Right renal cortex interstitium (tissue), 3 donors: ENCODE measurements at regions not wholly inside any gene's neighbourhood (a gene's known extent, or its start where the extent isn't known, plus 50 kb on each side); places are given as distances from the start of the nearest gene placed in this dataset.

Source experiments
- DNase-seq, 3 donors: peaks; one replicate each; pipeline ENCODE4 v3.0.0-alpha.2; 2013; ENCODE audit warnings: low read depth in 3 of 3, low spot score in 2 of 3

DNA sequence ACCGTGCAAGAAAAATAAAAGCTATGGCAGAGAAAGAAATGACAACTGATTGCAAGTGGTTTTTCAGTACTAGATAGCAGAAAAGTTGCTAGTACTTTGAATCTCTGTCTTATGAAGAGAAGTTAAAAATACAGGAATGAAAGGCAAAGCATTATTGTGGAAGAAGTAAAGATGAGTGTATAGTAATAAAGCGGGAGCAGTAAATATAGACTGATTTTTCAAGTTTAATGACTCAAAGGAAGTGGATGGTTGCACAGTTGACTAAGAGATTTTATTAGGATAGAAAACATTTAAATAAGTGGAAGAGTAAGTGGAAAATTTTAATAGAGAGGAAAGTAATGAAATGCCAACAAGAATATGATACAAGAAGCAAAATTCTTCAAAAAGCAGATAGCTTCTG is 1076.1 kb upstream of the CADM2 start:
- DNase-seq, result no peak

GRCh38 chr3:83890039-83890762 is 1068.6 kb upstream of the CADM2 start:
- no peak for DNase-seq

GRCh38 chr3:83890763-83891135 is 1068.0 kb upstream of the CADM2 start:
- DNase-seq, result no peak

DNA sequence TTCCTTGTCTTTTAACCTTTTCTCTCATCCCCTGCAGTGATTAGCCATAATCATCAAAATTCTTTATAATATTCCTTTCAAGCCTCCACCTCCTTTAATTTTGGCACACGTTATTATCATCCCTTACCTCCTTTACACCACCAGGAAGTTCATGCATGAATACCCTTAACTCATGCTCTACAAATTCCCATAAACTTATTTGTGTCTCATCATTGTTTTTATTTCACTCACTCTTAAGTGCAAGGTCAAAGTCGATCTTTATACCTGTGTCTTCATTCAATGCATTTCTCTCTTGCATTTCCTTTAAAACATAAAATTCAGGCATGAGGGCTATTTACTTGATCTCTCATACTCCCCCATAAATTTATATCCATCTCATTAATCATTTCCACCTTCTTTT is 1064.6 kb upstream of the CADM2 start:
- no peak for DNase-seq

DNA sequence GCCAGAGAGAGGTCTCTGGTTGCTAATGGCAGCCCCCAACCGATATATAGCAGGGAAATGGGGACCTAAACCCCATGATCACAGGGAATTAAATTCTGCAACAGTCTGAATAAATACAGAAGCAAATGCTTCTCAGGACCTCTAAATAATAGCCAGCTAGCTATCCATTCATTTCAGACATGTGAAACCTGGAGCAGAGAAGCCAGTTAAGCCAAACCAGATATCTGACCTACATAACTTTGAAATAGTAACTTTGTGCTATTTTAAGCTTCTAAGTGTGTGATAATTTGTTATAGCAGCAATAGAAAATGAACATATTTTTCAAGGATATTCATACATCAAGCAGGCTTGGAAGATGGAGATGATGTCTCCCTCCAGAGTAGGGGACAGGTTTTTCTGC is 1062.9 kb upstream of the CADM2 start:
- DNase-seq, result no peak

GRCh38 chr3:83902787-83903533 is 1055.8 kb upstream of the CADM2 start:
- DNase-seq, result no peak

GRCh38 chr3:83913381-83913780 is 1045.4 kb upstream of the CADM2 start:
- no peak for DNase-seq

GRCh38 chr3:83926291-83926690 is 1032.5 kb upstream of the CADM2 start:
- DNase-seq, result no peak

- no peak for DNase-seq
These were observed 1030.4 kb upstream of the CADM2 start for GRCh38 chr3:83928391-83928790.

- DNase-seq, result no peak
These were observed 1029.9 kb upstream of the CADM2 start for GRCh38 chr3:83928903-83929302.

GRCh38 chr3:83934192-83935021 is 1024.4 kb upstream of the CADM2 start:
- no peak for DNase-seq

DNA sequence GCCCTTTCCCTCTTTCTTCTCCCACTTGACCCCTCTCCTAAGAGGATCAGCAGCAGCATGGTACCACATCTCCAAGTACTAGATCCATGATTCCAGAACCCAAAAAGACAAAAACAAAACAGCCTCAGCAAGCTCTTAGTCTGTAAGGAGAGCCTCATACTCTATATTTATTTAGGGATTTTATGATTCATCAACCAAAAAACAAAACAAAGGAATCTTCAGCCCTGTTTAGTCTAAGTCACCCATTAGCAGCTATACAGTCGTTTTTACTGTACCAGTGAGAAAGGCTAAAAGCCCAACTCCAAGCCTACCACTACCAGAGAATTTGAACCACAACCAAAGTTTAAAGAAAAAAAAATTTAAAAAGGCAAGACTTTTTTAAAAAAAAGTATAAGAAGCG is 1020.3 kb upstream of the CADM2 start:
- no peak for DNase-seq

DNA sequence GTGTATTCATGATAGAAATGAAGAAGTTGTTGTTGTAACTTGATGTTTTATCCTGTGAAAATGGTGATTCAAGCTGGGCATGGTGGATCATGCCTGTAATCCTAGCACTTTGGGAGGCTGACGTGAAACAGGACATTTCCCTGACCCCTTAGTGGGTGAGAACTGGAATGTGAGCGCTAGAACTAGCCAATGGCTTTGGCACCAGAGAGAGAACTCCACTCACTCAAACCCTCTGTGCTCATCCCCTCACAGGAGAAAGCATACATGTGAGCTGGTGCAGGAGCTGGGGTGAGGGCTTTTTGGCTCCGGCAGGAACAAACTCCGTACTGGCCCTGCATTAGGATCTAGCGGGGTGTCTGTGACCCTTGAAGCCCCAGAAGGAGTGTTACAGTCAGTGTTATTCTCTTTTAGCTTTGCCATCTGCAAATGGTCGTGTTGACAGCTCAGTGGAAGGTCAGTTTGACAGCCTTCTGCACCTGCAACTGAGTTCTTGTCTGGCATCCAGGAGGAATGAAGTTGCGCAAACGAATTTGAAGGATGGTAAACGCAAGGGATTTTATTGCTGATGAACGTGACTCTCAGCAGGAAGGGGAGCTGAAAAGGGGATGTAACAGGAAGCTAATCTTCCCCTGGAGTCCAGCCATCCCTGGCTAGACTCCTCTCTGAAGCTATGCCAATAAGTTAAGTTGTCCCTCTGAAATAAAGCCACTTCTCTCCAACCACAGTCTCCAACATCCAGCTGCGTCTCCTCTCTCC is 1016.6 kb upstream of the CADM2 start:
- no peak for DNase-seq

DNA sequence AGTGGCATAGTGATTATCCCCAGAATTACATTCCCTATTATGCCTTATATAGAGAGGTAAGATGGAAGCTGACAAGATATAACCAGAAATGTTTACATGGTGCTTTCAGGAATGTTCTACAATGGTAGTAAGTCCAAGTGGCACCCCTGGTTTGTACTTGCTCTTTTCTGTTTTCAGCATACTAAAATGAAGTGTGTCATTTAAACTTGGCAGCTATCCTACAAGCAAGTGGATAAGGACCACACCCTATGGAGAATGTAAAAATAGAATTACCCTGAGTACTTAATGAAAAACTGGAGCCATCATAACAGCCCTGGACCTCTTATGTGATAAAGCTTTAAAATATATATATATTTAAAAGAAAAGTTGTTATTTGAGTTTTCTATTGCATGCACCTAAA is 1012.7 kb upstream of the CADM2 start:
- DNase-seq, result no peak

DNA sequence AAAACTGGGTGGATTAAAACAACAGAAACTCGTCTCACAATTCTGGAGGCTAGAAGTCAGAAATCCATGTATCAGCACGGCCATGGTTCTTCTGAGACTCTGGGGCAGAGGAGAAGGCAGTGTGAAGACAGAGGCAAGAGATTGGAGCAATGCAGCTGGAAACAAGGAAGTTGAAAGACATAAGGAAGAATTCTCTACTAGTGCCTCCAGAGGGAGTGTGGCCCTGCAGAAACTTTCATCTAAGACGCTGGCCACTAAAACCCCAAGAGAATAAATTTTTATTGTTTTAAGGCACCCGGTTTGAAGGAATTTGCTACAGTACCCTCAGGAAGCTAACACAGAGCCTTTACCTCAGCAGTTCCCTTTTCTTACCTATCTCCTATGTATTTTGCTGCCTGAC is 1012.2 kb upstream of the CADM2 start:
- DNase-seq, result no peak

GRCh38 chr3:83948771-83949170 is 1010.0 kb upstream of the CADM2 start:
- no peak for DNase-seq

- DNase-seq, result no peak
These were observed 1005.2 kb upstream of the CADM2 start for GRCh38 chr3:83953417-83954089.

- no peak for DNase-seq
These were observed 1002.4 kb upstream of the CADM2 start for GRCh38 chr3:83956431-83956830.

GRCh38 chr3:83968356-83968755 is 990.4 kb upstream of the CADM2 start:
- no peak for DNase-seq

GRCh38 chr3:83971666-83972065 is 987.1 kb upstream of the CADM2 start:
- no peak for DNase-seq
